CD14-positive monocyte (primary cell): ENCODE measurements at regions not wholly inside any gene's neighbourhood (a gene's known extent, or its start where the extent isn't known, plus 50 kb on each side); places are given as distances from the start of the nearest gene placed in this dataset.

Source experiments
- DNase-seq, 3 donors: peaks; one replicate each; pipeline ENCODE4 v3.0.0-alpha.2; 2011 to 2022
- H2AFZ ChIP-seq: 2 replicates; pipeline ENCODE4 v1.6.0; 2012; ENCODE audit warnings: mild to moderate bottlenecking, low read depth, low read length, inconsistent platforms; ENCODE audit not compliant: insufficient read depth, poor library complexity, severe bottlenecking
- H3K27ac ChIP-seq, 2 donors: 1 replicate in 1 of 2; 2 replicates in 1 of 2; pipeline ENCODE4 v1.5.1; 2012 to 2013; ENCODE audit warnings: low read length in 2 of 2, control low read depth in 1 of 2, inconsistent platforms in 1 of 2, low read depth in 1 of 2, mild to moderate bottlenecking in 1 of 2
- H3K27me3 ChIP-seq, 2 donors: one replicate each; pipeline versions ENCODE4 v1.6.0 to v1.6.1; 2011 to 2013; ENCODE audit warnings: low read length in 2 of 2; ENCODE audit not compliant: control insufficient read depth in 2 of 2, insufficient read depth in 2 of 2
- H3K36me3 ChIP-seq, 2 donors: replicated peaks in 1 of 2; 1 replicate in 1 of 2; 2 replicates in 1 of 2; pipeline versions ENCODE4 v1.5.1 to v1.6.1; 2012 to 2013; ENCODE audit warnings: low read length in 2 of 2, control low read depth in 1 of 2, inconsistent platforms in 1 of 2, mild to moderate bottlenecking in 1 of 2; ENCODE audit not compliant: insufficient read depth in 2 of 2, control insufficient read depth in 1 of 2
- H3K4me1 ChIP-seq, 2 donors: 1 replicate in 1 of 2; 2 replicates in 1 of 2; pipeline versions ENCODE4 v1.5.1 to v1.6.1; 2012 to 2013; ENCODE audit warnings: low read length in 2 of 2, control low read depth in 1 of 2, inconsistent platforms in 1 of 2, mild to moderate bottlenecking in 1 of 2, moderate library complexity in 1 of 2; ENCODE audit not compliant: insufficient read depth in 2 of 2, control insufficient read depth in 1 of 2
- H3K4me2 ChIP-seq: replicated peaks from 2 replicates; pipeline ENCODE3; 2012; ENCODE audit warnings: low read length, moderate library complexity, mild to moderate bottlenecking; ENCODE audit not compliant: poor library complexity, severe bottlenecking; ENCODE audit errors: extremely low read depth
- H3K4me3 ChIP-seq, 3 experiments: fragments of 200-600 bp in 1 of 3; sonication (generic) in 1 of 3; replicated peaks in 1 of 3; 1 replicate in 2 of 3; 2 replicates in 1 of 3; pipeline ENCODE4 v1.5.1; 2011 to 2013; ENCODE audit warnings: low read length in 3 of 3, mild to moderate bottlenecking in 3 of 3, control low read depth in 2 of 3, low read depth in 2 of 3, inconsistent platforms in 1 of 3, moderate library complexity in 1 of 3
- H3K79me2 ChIP-seq: 2 replicates; pipeline ENCODE4 v1.6.0; 2012; ENCODE audit warnings: mild to moderate bottlenecking, control low read depth, inconsistent platforms, low read length, moderate library complexity; ENCODE audit not compliant: insufficient read depth
- H3K9ac ChIP-seq: 2 replicates; pipeline ENCODE4 v1.6.0; 2017; ENCODE audit warnings: low read length, mild to moderate bottlenecking; ENCODE audit not compliant: insufficient read depth, poor library complexity, severe bottlenecking
- H3K9me3 ChIP-seq, 2 donors: replicated peaks in 1 of 2; 1 replicate in 1 of 2; 2 replicates in 1 of 2; pipeline versions ENCODE4 v1.5.1 to v1.6.1; 2012 to 2013; ENCODE audit warnings: low read length in 2 of 2, control low read depth in 1 of 2; ENCODE audit not compliant: control insufficient read depth in 1 of 2, insufficient read depth in 1 of 2
- H4K20me1 ChIP-seq: 2 replicates; pipeline ENCODE4 v1.6.0; 2012; ENCODE audit warnings: mild to moderate bottlenecking, low read length, control low read depth, moderate library complexity; ENCODE audit not compliant: insufficient read depth
- H3K27ac Mint-ChIP-seq, 7 donors: one replicate each; pipeline ENCODE4 v1.8.0; 2020; ENCODE audit warnings: mild to moderate bottlenecking in 7 of 7, mixed read lengths in 7 of 7, moderate library complexity in 6 of 7, inconsistent platforms in 2 of 7
- H3K27me3 Mint-ChIP-seq, 3 donors: one replicate each; pipeline ENCODE4 v1.8.0; 2021 to 2022; ENCODE audit warnings: low read depth in 3 of 3, mild to moderate bottlenecking in 3 of 3, mixed read lengths in 3 of 3, moderate library complexity in 3 of 3, inconsistent platforms in 1 of 3
- H3K36me3 Mint-ChIP-seq, 2 donors: one replicate each; pipeline ENCODE4 v1.8.0; 2020; ENCODE audit warnings: mixed read lengths in 2 of 2, inconsistent platforms in 1 of 2, mild to moderate bottlenecking in 1 of 2
- H3K4me1 Mint-ChIP-seq: one replicate; pipeline ENCODE4 v1.8.0; 2020; ENCODE audit warnings: mild to moderate bottlenecking, mixed read lengths
- H3K4me3 Mint-ChIP-seq, 2 donors: one replicate each; pipeline ENCODE4 v1.8.0; 2020; ENCODE audit warnings: mild to moderate bottlenecking in 2 of 2, mixed read lengths in 2 of 2, moderate library complexity in 1 of 2
- H3K9me3 Mint-ChIP-seq, 7 donors: one replicate each; pipeline ENCODE4 v1.8.0; 2020 to 2022; ENCODE audit warnings: mixed read lengths in 7 of 7, mild to moderate bottlenecking in 6 of 7, moderate library complexity in 6 of 7, inconsistent platforms in 2 of 7
- WGBS: methylation state at CpG from one replicate; pipeline ENCODE4 v1.1.5; 2013; ENCODE audit warnings: missing lambda C conversion rate; ENCODE audit not compliant: insufficient coverage; 5-methylcytosine and 5-hydroxymethylcytosine counted together
- intact Hi-C, 2 donors: fragments of 100-400 bp; cut with micrococcal nuclease; formaldehyde crosslinking; loops; one replicate each; pipeline versions ENCODE4 v1.15.0 to v1.15.1; 2023
- TF ChIP-seq, protein P1 (sequence below): fragments of 200-600 bp; IDR thresholded peaks from one replicate; pipeline ENCODE4 v1.8.0; 2022; ENCODE audit warnings: antibody characterized with exemption, mild to moderate bottlenecking

DNA sequence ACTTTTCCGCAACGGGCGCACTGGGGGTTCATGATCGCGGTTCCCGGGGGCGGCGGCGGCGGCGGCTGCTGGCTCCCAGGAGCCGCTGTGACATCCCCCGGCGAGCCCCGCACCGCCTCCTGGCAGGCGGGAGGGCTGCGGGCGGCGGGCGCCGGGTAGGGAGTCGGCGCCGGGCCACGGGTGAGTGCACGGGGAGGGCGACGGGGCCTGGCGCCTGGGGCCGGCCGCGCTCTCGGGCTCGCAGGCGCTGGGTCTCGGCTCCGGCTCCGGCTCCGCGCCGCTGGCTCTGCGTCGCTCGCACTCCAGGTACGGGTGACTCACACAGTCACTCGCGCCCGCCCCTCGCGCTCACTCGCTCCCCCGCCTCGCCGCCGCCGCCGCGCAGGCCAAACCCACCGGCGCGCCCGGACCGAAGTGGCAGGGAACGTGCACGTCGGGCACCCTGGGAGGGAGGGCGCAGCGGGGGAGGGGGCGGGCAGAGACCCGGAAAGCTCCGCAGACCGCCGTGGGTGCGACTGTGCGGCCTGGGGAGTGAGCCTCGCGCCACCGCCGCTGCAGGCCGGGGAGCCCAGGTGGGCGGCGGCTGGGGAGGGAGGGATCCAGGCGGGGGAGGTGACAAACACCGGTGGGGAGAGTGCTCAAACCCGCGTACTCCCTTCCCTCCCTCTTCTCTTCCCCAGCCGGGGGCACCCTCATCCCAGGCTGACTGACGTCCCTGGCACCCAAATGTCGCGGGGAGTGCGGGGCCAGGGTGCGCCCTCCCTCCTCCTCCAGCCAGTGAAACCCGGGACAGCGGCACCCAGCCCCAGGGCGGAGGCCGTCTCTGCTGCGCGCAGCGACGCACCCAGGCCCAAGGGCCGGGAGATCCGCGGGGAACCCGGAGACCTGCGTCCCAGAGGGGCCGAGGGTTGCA, 276.9 kb upstream of the NEBL start:
- H3K27me3 Mint-ChIP-seq: peaks cover 54 to 81% (median 65%) of the 10 kb centered on the region in 3 donors

More for the DNA sequence above, 276.9 kb upstream of the NEBL start:
- H3K4me1 Mint-ChIP-seq: peaks cover 3% of the 10 kb centered on the region
- Histone ChIP-seq H4K20me1 (no peaks in the 10 kb centered on the region), H3K36me3 (no peaks in the 10 kb centered on the region), H3K4me2 (peak overlapping the region; percentile 19), H3K4me3 (peak overlapping the region in 1 of 3 experiments; percentile 54), H3K27ac (no peak overlapping the region), H3K79me2 (no peaks in the 10 kb centered on the region), H3K27me3 (peaks cover 46 to 50% of the 10 kb centered on the region in 2 donors), H3K9ac (no peak overlapping the region), H3K9me3 (peaks cover 0 to 9% of the 10 kb centered on the region in 2 donors), H3K4me1 (no peaks in the 10 kb centered on the region), H2AFZ (no peak overlapping the region)
- H3K4me3 Mint-ChIP-seq: peak overlapping the region; percentile 28 to 88
- WGBS: under 1% methylated on average over 80 of the region's 107 CpGs
- H3K27ac Mint-ChIP-seq: peak overlapping the region in 2 of 7 donors; percentile 79 to 94
- intact Hi-C loops: no loop called here
- TF ChIP-seq, protein P1, sequence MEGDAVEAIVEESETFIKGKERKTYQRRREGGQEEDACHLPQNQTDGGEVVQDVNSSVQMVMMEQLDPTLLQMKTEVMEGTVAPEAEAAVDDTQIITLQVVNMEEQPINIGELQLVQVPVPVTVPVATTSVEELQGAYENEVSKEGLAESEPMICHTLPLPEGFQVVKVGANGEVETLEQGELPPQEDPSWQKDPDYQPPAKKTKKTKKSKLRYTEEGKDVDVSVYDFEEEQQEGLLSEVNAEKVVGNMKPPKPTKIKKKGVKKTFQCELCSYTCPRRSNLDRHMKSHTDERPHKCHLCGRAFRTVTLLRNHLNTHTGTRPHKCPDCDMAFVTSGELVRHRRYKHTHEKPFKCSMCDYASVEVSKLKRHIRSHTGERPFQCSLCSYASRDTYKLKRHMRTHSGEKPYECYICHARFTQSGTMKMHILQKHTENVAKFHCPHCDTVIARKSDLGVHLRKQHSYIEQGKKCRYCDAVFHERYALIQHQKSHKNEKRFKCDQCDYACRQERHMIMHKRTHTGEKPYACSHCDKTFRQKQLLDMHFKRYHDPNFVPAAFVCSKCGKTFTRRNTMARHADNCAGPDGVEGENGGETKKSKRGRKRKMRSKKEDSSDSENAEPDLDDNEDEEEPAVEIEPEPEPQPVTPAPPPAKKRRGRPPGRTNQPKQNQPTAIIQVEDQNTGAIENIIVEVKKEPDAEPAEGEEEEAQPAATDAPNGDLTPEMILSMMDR: no peak
- H3K36me3 Mint-ChIP-seq: peaks cover 2 to 23% of the 10 kb centered on the region in 2 donors
- DNase-seq: no peak
- peaks cover 0 to 16% (median 1%) of the 10 kb centered on the region in 7 donors for H3K9me3 Mint-ChIP-seq
